ENCODE measurements at regions not wholly inside any gene's neighbourhood (a gene's known extent, or its start where the extent isn't known, plus 50 kb on each side); places are given as distances from the start of the nearest gene placed in this dataset.
"Not testable (repeated sequence)": the region's sequence is repeated elsewhere in the genome, so short reads cannot be mapped to it uniquely, and the experiment has no call there.

GRCh38 chr10:27315082-27315481 lies 74.5 kb upstream of the ACBD5 start:
- not testable (repeated sequence) for H3K4me3 ChIP-seq (ENCODE audit: low read length); H3K27ac ChIP-seq (ENCODE audit: low read depth, low read length); H3K4me1 ChIP-seq (ENCODE audit: control insufficient read depth, insufficient read depth, low read length); H3K4me1 Mint-ChIP-seq; H3K9me3 Mint-ChIP-seq; DNase-seq; H3K36me3 Mint-ChIP-seq (ENCODE audit: low read depth); H3K27me3 Mint-ChIP-seq (ENCODE audit: insufficient read depth); H3K9ac ChIP-seq (ENCODE audit: extremely low read depth, low read length, poor library complexity, severe bottlenecking); H3K4me3 Mint-ChIP-seq; H3K36me3 ChIP-seq (ENCODE audit: control insufficient read depth, insufficient read depth, low read length); H3K9me3 ChIP-seq (ENCODE audit: control insufficient read depth, low read length); H3K27ac Mint-ChIP-seq
- 80 to 89% methylated on average over 1 to 2 of the region's 2 CpGs for WGBS, 2 experiments (ENCODE audit: insufficient coverage in 1 of 2, insufficient read length in 1 of 2)
- H3K27me3 ChIP-seq (ENCODE audit: control insufficient read depth, insufficient read depth, low read length, poor library complexity, severe bottlenecking): peaks cover 14% of the 10 kb centered on the region

- H3K27me3 ChIP-seq (ENCODE audit: control insufficient read depth, insufficient read depth, low read length, poor library complexity, severe bottlenecking); H3K36me3 Mint-ChIP-seq (ENCODE audit: low read depth); H3K4me3 ChIP-seq (ENCODE audit: low read length); H3K36me3 ChIP-seq (ENCODE audit: control insufficient read depth, insufficient read depth, low read length); DNase-seq; H3K9me3 Mint-ChIP-seq; H3K4me1 ChIP-seq (ENCODE audit: control insufficient read depth, insufficient read depth, low read length); H3K4me3 Mint-ChIP-seq; H3K27ac Mint-ChIP-seq; H3K4me1 Mint-ChIP-seq; H3K9ac ChIP-seq (ENCODE audit: extremely low read depth, low read length, poor library complexity, severe bottlenecking); H3K27ac ChIP-seq (ENCODE audit: low read depth, low read length); H3K9me3 ChIP-seq (ENCODE audit: control insufficient read depth, low read length); H3K27me3 Mint-ChIP-seq (ENCODE audit: insufficient read depth): not testable (repeated sequence)
- 91 to 94% methylated on average over 2 to 3 of the region's 3 CpGs for WGBS, 2 experiments (ENCODE audit: insufficient coverage in 1 of 2, insufficient read length in 1 of 2)
Measured at GRCh38 chr10:27313586-27313985, 73.0 kb upstream of the ACBD5 start.

GRCh38 chr10:27312854-27313253 lies 72.3 kb upstream of the ACBD5 start:
- H3K4me3 Mint-ChIP-seq: no peak overlapping the region
- 88 to 92% methylated on average over 3 to 4 of the region's 4 CpGs for WGBS, 2 experiments (ENCODE audit: insufficient coverage in 1 of 2, insufficient read length in 1 of 2)
- Histone ChIP-seq H3K9me3 (ENCODE audit: control insufficient read depth, low read length) (no peaks in the 10 kb centered on the region), H3K36me3 (ENCODE audit: control insufficient read depth, insufficient read depth, low read length) (no peaks in the 10 kb centered on the region), H3K4me3 (ENCODE audit: low read length) (no peak overlapping the region), H3K27me3 (ENCODE audit: control insufficient read depth, insufficient read depth, low read length, poor library complexity, severe bottlenecking) (no peaks in the 10 kb centered on the region), H3K27ac (ENCODE audit: low read depth, low read length) (no peak overlapping the region), H3K9ac (ENCODE audit: extremely low read depth, low read length, poor library complexity, severe bottlenecking) (no peak overlapping the region), H3K4me1 (ENCODE audit: control insufficient read depth, insufficient read depth, low read length) (no peaks in the 10 kb centered on the region)
- H3K36me3 Mint-ChIP-seq (ENCODE audit: low read depth): no peaks in the 10 kb centered on the region
- no peak for TF ChIP-seq CTCF (conservative IDR thresholded peaks at IDR 0.05)
- DNase-seq: no peak
- H3K9me3 Mint-ChIP-seq: no peaks in the 10 kb centered on the region
- H3K27me3 Mint-ChIP-seq (ENCODE audit: insufficient read depth): no peaks in the 10 kb centered on the region
- H3K4me1 Mint-ChIP-seq: no peaks in the 10 kb centered on the region
- H3K27ac Mint-ChIP-seq: no peak overlapping the region

- not testable (repeated sequence) for DNase-seq; H3K27me3 Mint-ChIP-seq (ENCODE audit: insufficient read depth); H3K36me3 ChIP-seq (ENCODE audit: control insufficient read depth, insufficient read depth, low read length); H3K36me3 Mint-ChIP-seq (ENCODE audit: low read depth); H3K9me3 ChIP-seq (ENCODE audit: control insufficient read depth, low read length); H3K4me1 ChIP-seq (ENCODE audit: control insufficient read depth, insufficient read depth, low read length); H3K27ac Mint-ChIP-seq; H3K9ac ChIP-seq (ENCODE audit: extremely low read depth, low read length, poor library complexity, severe bottlenecking); H3K4me3 ChIP-seq (ENCODE audit: low read length); H3K9me3 Mint-ChIP-seq; H3K4me1 Mint-ChIP-seq; H3K27ac ChIP-seq (ENCODE audit: low read depth, low read length); H3K4me3 Mint-ChIP-seq; H3K27me3 ChIP-seq (ENCODE audit: control insufficient read depth, insufficient read depth, low read length, poor library complexity, severe bottlenecking)
- WGBS, 2 experiments (ENCODE audit: insufficient coverage in 1 of 2, insufficient read length in 1 of 2): 96% methylated on average over 13 to 17 of the region's 20 CpGs
Measured at GRCh38 chr10:27311809-27312208, 71.2 kb upstream of the ACBD5 start.

- H3K36me3 Mint-ChIP-seq (ENCODE audit: low read depth); H3K27ac Mint-ChIP-seq; H3K4me1 Mint-ChIP-seq; H3K4me3 ChIP-seq (ENCODE audit: low read length); H3K36me3 ChIP-seq (ENCODE audit: control insufficient read depth, insufficient read depth, low read length); H3K4me3 Mint-ChIP-seq; H3K4me1 ChIP-seq (ENCODE audit: control insufficient read depth, insufficient read depth, low read length); H3K9me3 ChIP-seq (ENCODE audit: control insufficient read depth, low read length); DNase-seq; H3K27ac ChIP-seq (ENCODE audit: low read depth, low read length); H3K27me3 ChIP-seq (ENCODE audit: control insufficient read depth, insufficient read depth, low read length, poor library complexity, severe bottlenecking); H3K9ac ChIP-seq (ENCODE audit: extremely low read depth, low read length, poor library complexity, severe bottlenecking): not testable (repeated sequence)
- peaks cover 11% of the 10 kb centered on the region for H3K27me3 Mint-ChIP-seq (ENCODE audit: insufficient read depth)
- 88% methylated on average over 2 of the region's 4 CpGs; no CpG with 5 or more reads in 1 of the 2 experiments for WGBS, 2 experiments (ENCODE audit: insufficient coverage in 1 of 2, insufficient read length in 1 of 2)
- peaks cover 41% of the 10 kb centered on the region for H3K9me3 Mint-ChIP-seq
Measured at GRCh38 chr10:27298522-27298850, 57.9 kb upstream of the ACBD5 start.

Data from endodermal cell (in vitro differentiated cells).